Calu3 (cell line): ENCODE measurements at regions not wholly inside any gene's neighbourhood (a gene's known extent, or its start where the extent isn't known, plus 50 kb on each side); places are given as distances from the start of the nearest gene placed in this dataset.
"Not testable (repeated sequence)": the region's sequence is repeated elsewhere in the genome, so short reads cannot be mapped to it uniquely, and the experiment has no call there.

Source experiments
- BruUV-seq: library from RNA; stranded (reverse); fragments of 400-500 nt; replicated peaks from 2 replicates; lab custom pipeline; 2021; lab: Mats Ljungman, UMichigan
- CTCF ChIA-PET: fragments of 300-600 bp; sonication (Branson Sonifier 250); formaldehyde crosslinking; loops from one replicate; lab custom pipeline; 2022; ENCODE audit warnings: antibody characterized with exemption; lab: Charles Lee
- DNase-seq: peaks from one replicate; pipeline ENCODE4 v3.0.0; 2022
- H3K27ac Mint-ChIP-seq: one replicate; pipeline ENCODE4 v1.8.0; 2022; ENCODE audit warnings: mixed read lengths; ENCODE audit not compliant: unreplicated experiment
- H3K27me3 Mint-ChIP-seq: one replicate; pipeline ENCODE4 v1.8.0; 2022; ENCODE audit warnings: mixed read lengths; ENCODE audit not compliant: unreplicated experiment
- H3K36me3 Mint-ChIP-seq: one replicate; pipeline ENCODE4 v1.8.0; 2022; ENCODE audit warnings: mild to moderate bottlenecking, moderate library complexity, mixed read lengths; ENCODE audit not compliant: insufficient read depth, unreplicated experiment
- H3K4me1 Mint-ChIP-seq: one replicate; pipeline ENCODE4 v1.8.0; 2022; ENCODE audit warnings: mild to moderate bottlenecking, low read depth, mixed read lengths; ENCODE audit not compliant: unreplicated experiment
- H3K4me3 Mint-ChIP-seq: one replicate; pipeline ENCODE4 v1.8.0; 2022; ENCODE audit warnings: mild to moderate bottlenecking, low read depth, moderate library complexity, mixed read lengths; ENCODE audit not compliant: unreplicated experiment
- H3K9me3 Mint-ChIP-seq: one replicate; pipeline ENCODE4 v1.8.0; 2022; ENCODE audit warnings: low read depth, mixed read lengths; ENCODE audit not compliant: unreplicated experiment
- CTCF ChIP-seq: fragments of 200-600 bp; IDR thresholded peaks from one replicate; pipeline ENCODE4 v1.8.0; 2022; ENCODE audit warnings: antibody characterized with exemption; ENCODE audit not compliant: unreplicated experiment
- intact Hi-C: fragments of 100-400 bp; cut with micrococcal nuclease; formaldehyde crosslinking; loops from one replicate; pipeline ENCODE4 v1.10.0; 2022; ENCODE audit not compliant: unreplicated experiment

DNA sequence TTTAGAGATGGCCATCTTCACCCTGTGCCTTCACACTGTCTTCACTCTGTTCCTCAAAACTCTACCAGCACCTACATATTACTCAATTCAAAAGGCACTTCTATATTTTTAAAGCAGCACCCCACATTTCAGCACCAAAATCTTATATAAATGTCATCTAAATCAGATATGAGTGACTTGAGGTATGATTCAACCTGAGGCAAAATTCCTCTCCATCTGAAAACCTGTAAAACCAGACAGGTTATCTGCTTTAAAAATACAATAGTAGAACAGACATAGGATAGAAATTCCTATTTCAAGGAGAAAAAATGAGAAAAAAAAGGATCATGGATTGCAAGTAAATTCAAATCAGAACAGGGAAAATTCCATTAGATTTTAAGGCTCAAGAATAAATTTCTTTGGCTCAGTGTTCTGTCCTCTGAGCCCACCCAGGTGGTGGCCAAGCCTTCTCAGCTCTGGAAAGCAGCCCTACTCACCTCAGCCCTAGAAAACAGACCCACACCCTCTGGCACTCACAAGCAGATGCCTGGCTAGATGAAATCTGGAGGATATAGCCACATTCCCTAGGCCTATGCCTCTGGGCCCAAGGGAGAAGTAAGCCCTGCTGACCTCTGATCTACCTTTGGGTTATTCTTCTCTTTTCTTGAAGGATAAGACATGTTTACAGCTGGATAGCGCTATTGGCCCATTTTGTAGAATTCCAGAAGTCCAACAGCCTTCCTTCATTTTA lies 211.1 kb upstream of the XIST start:
- intact Hi-C loops = no loop called here
- TF ChIP-seq CTCF = no peak
- Mint-ChIP-seq H3K36me3 (no peaks in the 10 kb centered on the region), H3K9me3 (peaks cover 2% of the 10 kb centered on the region), H3K27ac (no peak overlapping the region), H3K4me3 (no peak overlapping the region), H3K27me3 (no peaks in the 10 kb centered on the region), H3K4me1 (no peaks in the 10 kb centered on the region)
- no peak for DNase-seq
- BruUV-seq = no TSS peak
- CTCF ChIA-PET = no interaction called here

DNA sequence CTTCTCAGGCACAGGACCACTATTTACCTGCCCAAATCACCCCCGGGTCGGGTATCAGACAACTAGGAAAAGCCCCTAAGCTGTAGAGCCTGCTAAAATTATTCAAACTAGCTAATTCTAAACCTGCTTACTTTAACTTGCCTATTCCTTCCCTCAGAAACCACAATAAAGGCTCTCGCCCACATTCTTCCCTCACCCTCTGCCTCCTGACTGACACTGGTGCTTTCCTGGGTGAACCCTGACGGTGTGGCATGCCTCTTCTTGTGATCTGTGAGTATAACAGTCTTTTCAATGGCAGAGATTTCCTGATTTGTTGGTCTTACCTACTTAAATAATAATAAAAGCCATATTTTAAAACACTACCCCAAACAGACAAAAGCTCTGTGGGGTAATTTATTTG lies 209.4 kb upstream of the XIST start:
- H3K9me3 Mint-ChIP-seq = no peaks in the 10 kb centered on the region
- no peaks in the 10 kb centered on the region for H3K36me3 Mint-ChIP-seq
- TF ChIP-seq CTCF = no peak
- H3K27me3 Mint-ChIP-seq = no peaks in the 10 kb centered on the region
- BruUV-seq = no TSS peak
- no peak overlapping the region for H3K27ac Mint-ChIP-seq
- H3K4me1 Mint-ChIP-seq = no peaks in the 10 kb centered on the region
- CTCF ChIA-PET = no interaction called here
- H3K4me3 Mint-ChIP-seq = no peak overlapping the region
- intact Hi-C loops = no loop called here
- DNase-seq = no peak

GRCh38 chrX:74049126-74049525 lies 196.6 kb upstream of the XIST start:
- BruUV-seq = no TSS peak
- Mint-ChIP-seq H3K4me1 (no peaks in the 10 kb centered on the region), H3K27ac (no peak overlapping the region), H3K9me3 (no peaks in the 10 kb centered on the region), H3K36me3 (no peaks in the 10 kb centered on the region), H3K4me3 (no peak overlapping the region), H3K27me3 (no peaks in the 10 kb centered on the region)
- intact Hi-C loops = no loop called here
- no peak for TF ChIP-seq CTCF
- CTCF ChIA-PET = no interaction called here
- no peak for DNase-seq

DNA sequence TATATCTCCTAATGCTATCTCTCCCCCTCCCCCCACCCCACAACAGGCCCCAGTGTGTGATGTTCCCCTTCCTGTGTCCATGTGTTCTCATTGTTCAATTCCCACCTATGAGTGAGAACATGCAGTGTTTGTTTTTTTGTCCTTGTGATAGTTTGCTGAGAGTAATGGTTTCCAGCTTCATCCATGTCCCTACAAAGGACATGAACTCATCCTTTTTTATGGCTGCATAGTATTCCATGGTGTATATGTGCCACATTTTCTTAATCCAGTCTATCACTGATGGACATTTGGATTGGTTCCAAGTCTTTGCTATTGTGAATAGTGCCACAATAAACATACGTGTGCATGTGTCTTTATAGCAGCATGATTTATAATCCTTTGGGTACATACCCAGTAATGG lies 181.6 kb upstream of the XIST start:
- not testable (repeated sequence) for H3K27ac Mint-ChIP-seq, H3K9me3 Mint-ChIP-seq, H3K36me3 Mint-ChIP-seq

DNA sequence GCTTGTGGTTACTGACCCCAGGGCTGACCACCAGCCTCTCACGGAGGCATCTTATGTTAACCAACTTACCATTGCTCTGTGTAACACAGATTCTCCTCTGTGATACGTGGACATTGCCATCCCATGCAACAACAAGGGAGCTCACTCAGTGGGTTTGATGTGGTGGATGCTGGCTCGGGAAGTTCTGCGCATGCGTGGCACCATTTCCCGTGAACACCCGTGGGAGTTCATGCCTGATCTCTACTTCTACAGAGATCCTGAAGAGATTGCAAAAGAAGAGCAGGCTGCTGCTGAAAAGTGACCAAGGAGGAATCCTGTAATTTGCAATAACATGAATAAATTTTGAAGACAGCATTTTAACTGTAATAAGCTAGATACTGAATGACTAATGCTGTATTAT lies 179.0 kb upstream of the XIST start:
- CTCF ChIA-PET, H3K27ac Mint-ChIP-seq, H3K4me1 Mint-ChIP-seq, DNase-seq, H3K9me3 Mint-ChIP-seq, intact Hi-C loops, BruUV-seq, H3K4me3 Mint-ChIP-seq, H3K27me3 Mint-ChIP-seq, H3K36me3 Mint-ChIP-seq: not testable (repeated sequence)

More for the DNA sequence above, 181.6 kb upstream of the XIST start:
- intact Hi-C loops, H3K27me3 Mint-ChIP-seq, CTCF ChIA-PET, DNase-seq, H3K4me3 Mint-ChIP-seq, H3K4me1 Mint-ChIP-seq, BruUV-seq: not testable (repeated sequence)

GRCh38 chrX:74030766-74031165 lies 178.3 kb upstream of the XIST start:
- H3K27me3 Mint-ChIP-seq, CTCF ChIA-PET, H3K4me3 Mint-ChIP-seq, H3K9me3 Mint-ChIP-seq, H3K4me1 Mint-ChIP-seq, intact Hi-C loops, H3K36me3 Mint-ChIP-seq, BruUV-seq, DNase-seq, H3K27ac Mint-ChIP-seq: not testable (repeated sequence)

- BruUV-seq, H3K27me3 Mint-ChIP-seq, CTCF ChIA-PET, H3K36me3 Mint-ChIP-seq, H3K9me3 Mint-ChIP-seq: not testable (repeated sequence)
- H3K4me3 Mint-ChIP-seq = peak overlapping the region; percentile 29
- intact Hi-C loops = loop anchor here (2.0 kb wide), 1 partner anchor 320 kb away; no protein-coding TSS in a partner anchor
- peak; percentile 55 for DNase-seq
- H3K4me1 Mint-ChIP-seq = peaks cover 12% of the 10 kb centered on the region
- H3K27ac Mint-ChIP-seq = peak overlapping the region; percentile 70
Measured at GRCh38 chrX:74025145-74025544, 172.6 kb upstream of the XIST start.
